M059J (cell line): ENCODE measurements at regions not wholly inside any gene's neighbourhood (a gene's known extent, or its start where the extent isn't known, plus 50 kb on each side); places are given as distances from the start of the nearest gene placed in this dataset.
"Not testable (repeated sequence)": the region's sequence is repeated elsewhere in the genome, so short reads cannot be mapped to it uniquely, and the experiment has no call there.

Source experiments
- DNase-seq: peaks from one replicate; pipeline ENCODE4 v3.0.0-alpha.2; 2012; ENCODE audit warnings: low read depth

GRCh38 chr14:41073544-41073943 is 533.1 kb upstream of the LRFN5 start:
- DNase-seq, result no peak

GRCh38 chr14:41072776-41073175 is 533.9 kb upstream of the LRFN5 start:
- no peak for DNase-seq

GRCh38 chr14:41071351-41071750 is 535.3 kb upstream of the LRFN5 start:
- DNase-seq, result no peak

- DNase-seq, result no peak
Measured at GRCh38 chr14:41062826-41063225, 543.9 kb upstream of the LRFN5 start.

GRCh38 chr14:41055589-41055988 is 551.1 kb upstream of the LRFN5 start:
- DNase-seq, result no peak

GRCh38 chr14:41051801-41052200 is 554.9 kb upstream of the LRFN5 start:
- DNase-seq, result no peak

GRCh38 chr14:41047763-41048162 is 558.9 kb upstream of the LRFN5 start:
- DNase-seq, result no peak

- DNase-seq, result no peak
Measured at GRCh38 chr14:41037388-41037787, 569.3 kb upstream of the LRFN5 start.

- no peak for DNase-seq
Measured at GRCh38 chr14:41034969-41035368, 571.7 kb upstream of the LRFN5 start.

- no peak for DNase-seq
Measured at GRCh38 chr14:41022932-41023331, 583.7 kb upstream of the LRFN5 start.

- DNase-seq, result no peak
Measured at GRCh38 chr14:41016213-41016612, 590.5 kb upstream of the LRFN5 start.

GRCh38 chr14:41000350-41000749 is 606.3 kb upstream of the LRFN5 start:
- no peak for DNase-seq

GRCh38 chr14:40989260-40989659 is 617.4 kb upstream of the LRFN5 start:
- DNase-seq, result no peak

- DNase-seq, result no peak
Measured at GRCh38 chr14:40987481-40987880, 619.2 kb upstream of the LRFN5 start.

GRCh38 chr14:40986655-40987054 is 620.0 kb upstream of the LRFN5 start:
- no peak for DNase-seq

- no peak for DNase-seq
Measured at GRCh38 chr14:40985584-40985983, 621.1 kb upstream of the LRFN5 start.

GRCh38 chr14:40983604-40984003 is 623.1 kb upstream of the LRFN5 start:
- DNase-seq, result no peak

GRCh38 chr14:40981247-40981646 is 625.4 kb upstream of the LRFN5 start:
- no peak for DNase-seq

GRCh38 chr14:40960257-40960656 is 646.4 kb upstream of the LRFN5 start:
- not testable (repeated sequence) for DNase-seq

GRCh38 chr14:40955131-40955505 is 651.6 kb upstream of the LRFN5 start:
- DNase-seq, result no peak

- DNase-seq, result not testable (repeated sequence)
Measured at GRCh38 chr14:40954448-40955130, 652.1 kb upstream of the LRFN5 start.

GRCh38 chr14:40944521-40944920 is 662.2 kb upstream of the LRFN5 start:
- no peak for DNase-seq

- DNase-seq, result no peak
Measured at GRCh38 chr14:40936861-40937260, 669.8 kb upstream of the LRFN5 start.

GRCh38 chr14:40920380-40920779 is 686.3 kb upstream of the LRFN5 start:
- no peak for DNase-seq
